ENCODE measurements at regions not wholly inside any gene's neighbourhood (a gene's known extent, or its start where the extent isn't known, plus 50 kb on each side); places are given as distances from the start of the nearest gene placed in this dataset.

DNA sequence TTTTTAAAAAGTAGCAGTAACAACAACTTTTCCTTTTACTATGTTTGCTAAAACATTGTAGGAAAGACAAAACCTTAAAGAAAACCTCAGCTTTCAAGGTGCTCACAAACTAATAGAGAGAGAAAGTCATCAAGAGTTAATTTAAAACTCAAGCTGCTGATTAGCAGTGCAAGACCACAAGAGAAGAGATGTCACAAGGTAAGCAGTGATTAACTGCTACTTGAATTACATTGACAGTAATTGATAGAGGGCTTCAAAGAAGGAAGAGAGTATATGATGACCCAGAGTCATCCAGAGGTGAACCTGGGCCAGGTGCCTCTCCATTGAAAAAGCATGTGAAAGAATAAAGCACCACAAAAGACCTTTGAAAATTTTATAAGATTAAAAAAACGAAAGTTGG lies 939.6 kb upstream of the CNTNAP5 start (continued):
- TF ChIP-seq KDM4A (IDR thresholded peaks at IDR 0.05; ENCODE audit: low read depth, low read length, severe bottlenecking) (no peak), ASH2L (IDR thresholded peaks at IDR 0.05; ENCODE audit: low read length) (no peak)
